ENCODE measurements at regions not wholly inside any gene's neighbourhood (a gene's known extent, or its start where the extent isn't known, plus 50 kb on each side); places are given as distances from the start of the nearest gene placed in this dataset.

DNA sequence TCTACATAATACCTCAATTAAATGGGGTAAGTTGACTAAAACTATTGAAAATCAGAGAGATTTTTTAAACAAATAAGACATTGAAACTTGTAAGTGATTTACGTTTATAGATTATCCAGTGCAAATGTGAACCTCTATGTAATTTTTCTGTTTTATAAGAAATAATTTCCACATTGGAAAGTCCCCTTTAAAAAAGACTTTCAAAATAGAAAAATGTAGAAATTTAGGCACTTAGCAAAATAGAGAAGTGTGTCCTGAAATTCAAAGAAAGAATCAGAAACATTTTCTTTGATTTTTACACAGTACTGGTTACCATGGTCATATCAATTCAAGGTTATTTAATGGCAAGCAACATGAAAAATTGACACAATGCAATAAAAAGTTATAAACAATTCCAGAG lies 290.9 kb upstream of the GPR149 start:
- peaks cover 2% of the 10 kb centered on the region for H3K4me1 Mint-ChIP-seq (ENCODE audit: unreplicated experiment)
- H3K4me3 Mint-ChIP-seq (ENCODE audit: unreplicated experiment), result no peak overlapping the region
- peaks cover 9% of the 10 kb centered on the region for H3K27me3 Mint-ChIP-seq (ENCODE audit: unreplicated experiment)
- DNase-seq (ENCODE audit: extremely low spot score, unreplicated experiment), result no peak
- TF ChIP-seq, protein P1, sequence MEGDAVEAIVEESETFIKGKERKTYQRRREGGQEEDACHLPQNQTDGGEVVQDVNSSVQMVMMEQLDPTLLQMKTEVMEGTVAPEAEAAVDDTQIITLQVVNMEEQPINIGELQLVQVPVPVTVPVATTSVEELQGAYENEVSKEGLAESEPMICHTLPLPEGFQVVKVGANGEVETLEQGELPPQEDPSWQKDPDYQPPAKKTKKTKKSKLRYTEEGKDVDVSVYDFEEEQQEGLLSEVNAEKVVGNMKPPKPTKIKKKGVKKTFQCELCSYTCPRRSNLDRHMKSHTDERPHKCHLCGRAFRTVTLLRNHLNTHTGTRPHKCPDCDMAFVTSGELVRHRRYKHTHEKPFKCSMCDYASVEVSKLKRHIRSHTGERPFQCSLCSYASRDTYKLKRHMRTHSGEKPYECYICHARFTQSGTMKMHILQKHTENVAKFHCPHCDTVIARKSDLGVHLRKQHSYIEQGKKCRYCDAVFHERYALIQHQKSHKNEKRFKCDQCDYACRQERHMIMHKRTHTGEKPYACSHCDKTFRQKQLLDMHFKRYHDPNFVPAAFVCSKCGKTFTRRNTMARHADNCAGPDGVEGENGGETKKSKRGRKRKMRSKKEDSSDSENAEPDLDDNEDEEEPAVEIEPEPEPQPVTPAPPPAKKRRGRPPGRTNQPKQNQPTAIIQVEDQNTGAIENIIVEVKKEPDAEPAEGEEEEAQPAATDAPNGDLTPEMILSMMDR (IDR thresholded peaks at IDR 0.05), result no peak
- no peaks in the 10 kb centered on the region for H3K9me3 Mint-ChIP-seq (ENCODE audit: unreplicated experiment)
- H3K27ac Mint-ChIP-seq (ENCODE audit: unreplicated experiment), result no peak overlapping the region
- H3K36me3 Mint-ChIP-seq (ENCODE audit: unreplicated experiment), result no peaks in the 10 kb centered on the region

DNA sequence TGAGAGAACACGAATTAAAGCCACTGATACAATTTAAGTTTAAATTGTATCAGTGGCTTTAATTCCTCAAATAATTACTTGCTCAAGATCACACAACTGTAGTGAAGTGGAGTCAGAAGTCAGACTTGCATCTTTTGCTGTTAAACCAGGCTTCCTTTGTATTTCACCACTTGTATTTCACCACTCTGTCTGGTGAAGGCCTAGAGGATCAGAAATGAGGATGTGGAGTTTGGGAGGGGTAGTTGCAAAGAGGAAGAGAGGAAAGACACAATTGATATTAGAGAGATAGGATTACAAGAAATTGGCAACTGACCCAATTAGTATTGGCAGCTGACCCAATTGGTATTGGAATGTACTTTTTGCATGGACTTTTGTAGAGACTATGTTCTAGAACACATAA lies 288.1 kb upstream of the GPR149 start:
- no peak overlapping the region for H3K27ac Mint-ChIP-seq (ENCODE audit: unreplicated experiment)

DNA sequence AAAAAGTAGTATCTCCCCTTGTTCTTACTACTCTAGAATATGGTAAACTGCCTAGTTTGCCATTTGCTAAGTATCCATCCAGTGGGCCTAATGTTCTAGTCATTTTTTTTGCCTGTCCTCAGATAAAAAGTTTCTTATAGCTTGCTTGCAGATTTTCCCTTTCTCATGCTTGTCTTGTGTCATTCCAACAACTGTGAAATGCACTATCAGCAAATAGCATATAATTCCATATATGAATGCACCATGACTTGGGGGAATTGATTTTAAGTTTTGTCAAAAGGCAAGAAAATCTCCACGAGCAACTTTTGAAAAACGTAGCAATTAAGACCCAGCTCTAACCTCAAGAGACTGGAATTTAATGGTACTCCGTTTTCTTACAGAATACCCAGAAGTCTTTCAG lies 286.2 kb upstream of the GPR149 start:
- H3K36me3 Mint-ChIP-seq (ENCODE audit: unreplicated experiment), result no peaks in the 10 kb centered on the region
- H3K4me1 Mint-ChIP-seq (ENCODE audit: unreplicated experiment), result no peaks in the 10 kb centered on the region
- H3K27ac Mint-ChIP-seq (ENCODE audit: unreplicated experiment), result no peak overlapping the region
- TF ChIP-seq, protein P1 (IDR thresholded peaks at IDR 0.05), result no peak
- no peaks in the 10 kb centered on the region for H3K9me3 Mint-ChIP-seq (ENCODE audit: unreplicated experiment)
- peaks cover 12% of the 10 kb centered on the region for H3K27me3 Mint-ChIP-seq (ENCODE audit: unreplicated experiment)
- DNase-seq (ENCODE audit: extremely low spot score, unreplicated experiment), result no peak
- H3K4me3 Mint-ChIP-seq (ENCODE audit: unreplicated experiment), result no peak overlapping the region

More for the DNA sequence above, 288.1 kb upstream of the GPR149 start:
- no peaks in the 10 kb centered on the region for H3K9me3 Mint-ChIP-seq (ENCODE audit: unreplicated experiment)
- no peaks in the 10 kb centered on the region for H3K36me3 Mint-ChIP-seq (ENCODE audit: unreplicated experiment)
- TF ChIP-seq, protein P1 (IDR thresholded peaks at IDR 0.05), result no peak
- H3K4me1 Mint-ChIP-seq (ENCODE audit: unreplicated experiment), result no peaks in the 10 kb centered on the region
- H3K4me3 Mint-ChIP-seq (ENCODE audit: unreplicated experiment), result no peak overlapping the region
- no peak for DNase-seq (ENCODE audit: extremely low spot score, unreplicated experiment)
- peaks cover 8% of the 10 kb centered on the region for H3K27me3 Mint-ChIP-seq (ENCODE audit: unreplicated experiment)

DNA sequence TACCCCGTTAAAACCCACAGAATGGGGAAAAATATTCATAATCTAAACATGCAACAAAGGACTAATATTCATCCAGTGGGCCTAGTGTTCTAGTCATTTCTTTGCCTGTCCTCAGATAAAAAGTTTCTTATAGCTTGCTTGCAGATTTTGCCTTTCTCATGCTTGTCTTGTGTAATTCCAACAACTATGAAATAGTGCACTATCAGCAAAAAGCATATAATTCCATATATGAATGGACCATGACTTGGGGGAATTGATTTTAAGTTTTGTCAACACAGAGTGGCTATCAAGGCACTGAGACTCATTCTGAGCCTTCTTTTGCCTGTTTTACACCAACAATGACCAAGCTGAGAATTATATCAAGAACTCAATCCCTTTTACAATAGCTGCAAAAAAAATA lies 278.6 kb upstream of the GPR149 start:
- no peak for DNase-seq (ENCODE audit: extremely low spot score, unreplicated experiment)
- Mint-ChIP-seq H3K9me3 (ENCODE audit: unreplicated experiment) (peaks cover 4% of the 10 kb centered on the region), H3K4me3 (ENCODE audit: unreplicated experiment) (no peak overlapping the region), H3K27ac (ENCODE audit: unreplicated experiment) (no peak overlapping the region), H3K4me1 (ENCODE audit: unreplicated experiment) (no peaks in the 10 kb centered on the region), H3K27me3 (ENCODE audit: unreplicated experiment) (peaks cover 8% of the 10 kb centered on the region), H3K36me3 (ENCODE audit: unreplicated experiment) (no peaks in the 10 kb centered on the region)
- TF ChIP-seq, protein P1 (IDR thresholded peaks at IDR 0.05), result no peak

DNA sequence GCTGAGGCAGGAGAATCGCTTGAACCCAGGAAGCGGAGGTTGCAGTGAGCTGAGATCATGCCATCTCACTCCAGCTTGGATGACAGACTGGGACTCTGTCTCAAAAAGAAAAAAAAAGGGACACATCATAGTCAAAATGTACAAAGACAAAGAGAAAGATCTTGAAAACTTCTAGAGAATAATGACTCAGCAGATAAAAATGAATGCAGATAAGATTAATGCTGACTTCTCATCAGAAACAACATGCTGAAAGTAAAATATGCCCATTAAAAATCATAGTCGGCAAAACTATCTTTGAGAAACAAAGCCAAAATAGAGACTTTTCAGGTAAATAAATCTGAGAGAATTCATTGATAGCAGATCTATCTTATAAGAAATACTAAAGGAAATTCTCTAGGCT lies 271.1 kb upstream of the GPR149 start:
- H3K27ac Mint-ChIP-seq (ENCODE audit: unreplicated experiment), result no peak overlapping the region
- DNase-seq (ENCODE audit: extremely low spot score, unreplicated experiment), result no peak
- H3K27me3 Mint-ChIP-seq (ENCODE audit: unreplicated experiment), result peaks cover 4% of the 10 kb centered on the region
- no peak overlapping the region for H3K4me3 Mint-ChIP-seq (ENCODE audit: unreplicated experiment)
- no peaks in the 10 kb centered on the region for H3K9me3 Mint-ChIP-seq (ENCODE audit: unreplicated experiment)
- no peaks in the 10 kb centered on the region for H3K36me3 Mint-ChIP-seq (ENCODE audit: unreplicated experiment)
- TF ChIP-seq, protein P1 (IDR thresholded peaks at IDR 0.05), result no peak
- no peaks in the 10 kb centered on the region for H3K4me1 Mint-ChIP-seq (ENCODE audit: unreplicated experiment)
